Esophagus squamous epithelium (tissue), 4 donors: ENCODE measurements at regions not wholly inside any gene's neighbourhood (a gene's known extent, or its start where the extent isn't known, plus 50 kb on each side); places are given as distances from the start of the nearest gene placed in this dataset.

Experiments
- CTCF ChIP-seq, 6 experiments: fragments of 450-650 bp in 4 of 6; fragments of 200-600 bp in 2 of 6; sonication (generic) in 2 of 6; IDR thresholded peaks; one replicate each; pipeline ENCODE4 v1.5.1; 2016 to 2019; ENCODE audit warnings: antibody characterized with exemption in 6 of 6, mild to moderate bottlenecking in 4 of 6, moderate library complexity in 4 of 6
- POLR2A ChIP-seq, 4 donors: fragments of 450-650 bp; IDR thresholded peaks; one replicate each; pipeline ENCODE4 v1.6.1; 2017; ENCODE audit warnings: antibody characterized with exemption in 4 of 4, mild to moderate bottlenecking in 4 of 4, moderate library complexity in 3 of 4

GRCh38 chr18:39600894-39601293 lies 2035.3 kb upstream of the CELF4 start:
- TF ChIP-seq CTCF (IDR thresholded peaks at IDR 0.05) (no peak), POLR2A (IDR thresholded peaks at IDR 0.05) (no peak)
